ENCODE measurements at regions not wholly inside any gene's neighbourhood (a gene's known extent, or its start where the extent isn't known, plus 50 kb on each side); places are given as distances from the start of the nearest gene placed in this dataset.
"Not testable (repeated sequence)": the region's sequence is repeated elsewhere in the genome, so short reads cannot be mapped to it uniquely, and the experiment has no call there.

DNA sequence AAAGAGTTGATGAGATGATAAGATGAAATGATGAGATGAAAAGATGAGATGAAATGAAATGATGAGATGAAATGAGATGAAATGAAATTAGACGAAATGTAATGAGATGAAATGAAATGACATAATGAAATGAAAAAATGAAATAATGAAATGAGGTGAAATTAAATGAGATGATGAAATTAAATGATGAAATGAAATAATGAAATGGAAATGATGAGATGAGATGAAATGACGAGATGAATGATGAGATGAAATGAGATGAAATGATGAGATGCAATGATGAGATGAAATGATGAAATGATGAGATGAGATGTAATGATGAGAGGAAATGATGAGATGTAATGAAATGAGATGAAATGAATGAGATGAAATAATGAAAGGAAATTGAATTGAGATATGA is 339.3 kb upstream of the PLGLB1 start:
- DNase-seq, result not testable (repeated sequence)

DNA sequence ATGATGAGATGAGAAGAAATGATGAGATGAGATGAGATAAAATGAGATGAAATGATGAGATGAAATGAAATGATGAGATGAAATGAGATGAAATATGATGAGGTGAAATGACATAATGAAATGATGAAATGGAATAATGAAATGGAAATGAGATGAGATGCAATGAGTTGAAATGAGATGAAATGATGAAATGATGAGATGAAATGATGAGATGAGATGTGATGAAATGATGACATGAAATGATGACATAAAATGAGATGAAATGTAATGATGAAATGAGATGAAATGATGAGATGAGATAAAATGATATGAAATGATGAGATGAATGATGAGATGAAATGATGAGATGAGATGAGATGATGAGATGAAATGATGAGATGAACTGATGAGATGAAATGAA is 340.2 kb upstream of the PLGLB1 start:
- not testable (repeated sequence) for DNase-seq

DNA sequence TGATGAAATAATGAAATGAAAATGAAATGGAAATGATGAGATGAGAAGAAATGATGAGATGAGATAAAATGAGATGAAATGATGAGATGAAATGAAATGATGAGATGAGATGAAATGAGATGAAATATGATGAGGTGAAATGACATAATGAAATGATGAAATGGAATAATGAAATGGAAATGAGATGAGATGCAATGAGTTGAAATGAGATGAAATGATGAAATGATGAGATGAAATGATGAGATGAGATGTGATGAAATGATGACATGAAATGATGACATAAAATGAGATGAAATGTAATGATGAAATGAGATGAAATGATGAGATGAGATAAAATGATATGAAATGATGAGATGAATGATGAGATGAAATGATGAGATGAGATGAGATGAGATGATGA is 342.7 kb upstream of the PLGLB1 start:
- DNase-seq, result not testable (repeated sequence)

DNA sequence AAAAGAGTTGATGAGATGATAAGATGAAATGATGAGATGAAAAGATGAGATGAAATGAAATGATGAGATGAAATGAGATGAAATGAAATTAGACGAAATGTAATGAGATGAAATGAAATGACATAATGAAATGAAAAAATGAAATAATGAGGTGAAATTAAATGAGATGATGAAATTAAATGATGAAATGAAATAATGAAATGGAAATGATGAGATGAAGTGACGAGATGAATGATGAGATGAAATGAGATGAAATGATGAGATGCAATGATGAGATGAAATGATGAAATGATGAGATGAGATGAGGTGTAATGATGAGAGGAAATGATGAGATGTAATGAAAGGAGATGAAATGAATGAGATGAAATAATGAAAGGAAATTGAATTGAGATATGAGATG is 343.4 kb upstream of the PLGLB1 start:
- not testable (repeated sequence) for DNase-seq

DNA sequence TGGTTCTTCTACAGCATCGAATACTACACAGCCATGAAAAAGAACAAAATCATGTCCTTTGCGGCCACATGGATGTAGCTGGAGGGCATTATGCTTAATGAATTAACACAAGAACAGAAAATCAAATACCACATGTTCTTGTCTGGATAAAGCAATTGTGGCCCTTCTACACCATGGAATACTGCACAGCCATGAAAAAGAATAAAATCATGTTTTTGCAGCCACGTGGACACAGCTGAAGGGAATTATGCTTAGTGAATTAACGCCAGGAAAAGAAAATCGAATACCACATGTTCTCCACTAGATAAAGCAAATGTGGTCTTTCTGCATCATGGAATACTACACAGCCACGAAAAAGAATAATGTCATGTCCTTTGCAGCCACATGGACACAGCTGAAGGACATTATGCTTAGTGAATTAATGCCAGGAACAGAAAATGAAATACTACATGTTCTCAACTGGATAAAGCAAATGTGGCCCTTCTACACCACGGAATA is 361.8 kb upstream of the PLGLB2 start:
- DNase-seq, result not testable (repeated sequence)

DNA sequence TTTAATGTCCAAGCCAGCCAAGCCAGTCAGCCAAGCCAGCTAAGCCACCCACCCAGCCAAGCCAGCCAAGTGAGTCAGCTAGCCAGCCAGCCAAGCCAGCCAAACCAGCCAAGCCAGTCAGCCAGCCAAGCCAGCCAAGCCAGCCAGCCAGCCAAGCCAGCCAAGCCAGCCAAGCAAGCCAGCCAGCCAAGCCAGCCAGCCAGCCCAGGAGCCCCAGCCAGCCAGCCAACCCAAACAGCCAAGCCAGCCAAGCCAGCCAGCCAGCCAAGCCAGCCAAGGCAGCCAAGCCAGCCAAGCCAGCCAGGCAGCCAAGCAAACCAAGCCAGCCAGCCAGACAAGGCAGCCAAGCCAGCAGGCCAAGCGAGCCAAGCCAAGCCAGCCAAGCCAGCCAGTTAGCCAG is 352.1 kb upstream of the PLGLB2 start:
- DNase-seq, result not testable (repeated sequence)

DNA sequence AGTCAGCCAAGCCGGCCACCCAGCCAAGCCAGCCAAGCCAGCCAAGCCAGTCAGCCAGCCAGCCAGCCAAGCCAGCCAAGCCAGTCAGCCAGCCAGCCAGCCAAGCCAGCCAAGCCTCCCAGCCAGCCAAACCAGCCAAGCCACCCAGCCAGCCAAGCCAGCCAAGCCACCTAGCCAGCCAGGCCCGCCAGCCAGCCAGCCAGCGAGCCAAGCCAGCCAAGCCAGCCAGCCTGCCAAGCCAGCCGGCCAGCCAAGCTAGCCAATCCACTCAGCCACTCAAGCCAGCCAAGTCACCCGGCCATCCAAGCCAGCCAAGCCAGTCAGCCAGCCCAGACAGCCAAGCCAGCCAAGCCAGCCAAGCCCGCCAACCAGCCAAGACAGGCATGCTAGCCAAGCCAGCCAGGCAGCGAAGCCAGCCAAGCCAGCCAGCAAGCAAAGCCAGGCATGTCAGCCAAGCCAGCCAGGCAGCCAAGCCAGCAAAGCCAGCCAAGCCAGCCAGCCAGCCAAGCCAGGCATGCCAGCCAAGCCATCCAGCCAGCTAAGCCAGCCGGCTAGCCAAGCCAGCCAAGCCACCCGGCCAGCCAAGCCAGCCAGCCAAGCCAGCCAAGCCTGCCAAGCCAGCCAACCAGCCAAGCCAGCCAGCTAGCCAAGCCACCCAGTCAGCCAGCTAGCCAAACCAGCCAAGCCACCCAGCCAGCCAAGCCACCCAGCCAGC is 351.2 kb upstream of the PLGLB2 start:
- not testable (repeated sequence) for DNase-seq

DNA sequence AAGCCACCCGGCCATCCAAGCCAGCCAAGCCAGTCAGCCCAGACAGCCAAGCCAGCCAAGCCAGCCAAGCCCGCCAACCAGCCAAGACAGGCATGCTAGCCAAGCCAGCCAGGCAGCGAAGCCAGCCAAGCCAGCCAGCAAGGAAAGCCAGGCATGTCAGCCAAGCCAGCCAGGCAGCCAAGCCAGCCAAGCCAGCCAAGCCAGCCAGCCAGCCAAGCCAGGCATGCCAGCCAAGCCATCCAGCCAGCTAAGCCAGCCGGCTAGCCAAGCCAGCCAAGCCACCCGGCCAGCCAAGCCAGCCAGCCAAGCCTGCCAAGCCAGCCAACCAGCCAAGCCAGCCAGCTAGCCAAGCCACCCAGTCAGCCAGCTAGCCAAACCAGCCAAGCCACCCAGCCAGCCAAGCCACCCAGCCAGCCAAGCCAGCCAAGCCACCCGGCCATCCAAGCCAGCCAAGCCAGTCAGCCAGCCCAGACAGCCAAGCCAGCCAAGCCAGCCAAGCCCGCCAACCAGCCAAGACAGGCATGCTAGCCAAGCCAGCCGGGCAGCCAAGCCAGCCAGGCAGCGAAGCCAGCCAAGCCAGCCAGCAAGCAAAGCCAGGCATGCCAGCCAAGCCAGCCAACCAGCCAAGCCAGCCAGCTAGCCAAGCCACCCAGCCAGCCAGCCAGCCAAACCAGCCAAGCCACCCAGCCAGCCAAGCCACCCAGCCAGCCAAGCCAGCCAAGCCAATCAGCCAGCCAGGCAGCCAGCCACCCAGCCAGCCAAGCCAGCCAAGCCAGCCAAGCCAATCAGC is 350.4 kb upstream of the PLGLB2 start:
- not testable (repeated sequence) for DNase-seq

DNA sequence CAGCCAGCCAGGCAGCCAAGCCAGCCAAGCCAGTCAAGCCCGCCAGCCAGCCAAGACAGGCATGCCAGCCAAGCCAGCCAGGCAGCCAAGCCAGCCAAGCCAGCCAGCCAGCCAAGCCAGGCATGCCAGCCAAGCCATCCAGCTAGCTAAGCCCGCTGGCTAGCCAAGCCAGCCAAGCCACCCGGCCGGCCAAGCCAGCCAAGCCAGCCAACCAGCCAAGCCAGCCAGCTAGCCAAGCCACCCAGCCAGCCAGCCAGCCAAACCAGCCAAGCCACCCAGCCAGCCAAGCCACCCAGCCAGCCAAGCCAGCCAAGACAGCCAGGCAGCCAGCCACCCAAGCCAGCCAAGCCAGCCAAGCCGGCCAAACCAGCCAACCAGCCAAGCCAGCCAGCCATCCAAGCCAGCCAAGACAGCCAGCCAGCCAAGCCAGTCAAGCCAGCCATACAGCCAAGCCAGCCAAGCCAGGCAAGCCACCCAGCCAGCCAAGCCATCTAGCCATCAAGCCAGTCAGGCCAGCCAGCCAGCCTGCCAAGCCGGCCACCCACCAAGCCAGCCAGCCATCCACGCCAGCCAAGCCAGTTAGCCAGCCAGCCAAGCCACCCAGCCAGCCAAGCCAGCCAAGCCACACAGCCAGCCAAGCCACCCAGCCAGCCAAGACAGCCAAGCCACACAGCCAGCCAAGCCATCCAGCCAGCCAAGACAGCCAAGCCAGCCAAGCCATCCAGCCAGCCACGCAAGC is 349.2 kb upstream of the PLGLB2 start:
- not testable (repeated sequence) for DNase-seq

DNA sequence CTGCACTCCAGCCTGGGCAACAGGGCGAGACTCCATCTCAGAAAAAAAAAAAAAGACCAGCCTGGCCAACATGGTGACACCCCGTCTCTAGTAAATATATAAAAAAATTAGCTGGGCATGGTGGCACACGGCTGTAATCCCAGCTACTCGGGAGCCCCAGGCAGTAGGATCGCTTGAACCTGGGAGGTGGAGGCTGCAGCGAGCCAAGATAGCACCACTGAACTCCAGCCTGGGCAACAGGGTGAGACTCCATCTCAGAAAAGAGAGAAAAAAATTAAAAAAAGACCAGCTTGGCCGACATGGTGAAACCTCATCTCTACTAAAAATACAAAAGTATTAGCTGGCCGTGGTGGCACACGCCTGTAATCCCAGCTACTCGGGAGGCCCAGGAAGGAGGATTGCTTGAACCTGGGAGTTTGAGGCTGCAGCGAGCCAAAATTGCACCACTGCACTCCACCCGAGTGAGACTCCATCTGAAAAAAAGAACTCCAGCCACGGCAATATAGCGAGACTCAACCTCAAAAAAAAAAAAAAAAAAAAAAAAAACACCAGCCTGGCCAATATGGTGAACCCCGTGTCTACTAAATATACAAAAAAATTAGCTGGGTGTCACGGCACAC is 346.1 kb upstream of the PLGLB2 start:
- DNase-seq, result no peak

DNA sequence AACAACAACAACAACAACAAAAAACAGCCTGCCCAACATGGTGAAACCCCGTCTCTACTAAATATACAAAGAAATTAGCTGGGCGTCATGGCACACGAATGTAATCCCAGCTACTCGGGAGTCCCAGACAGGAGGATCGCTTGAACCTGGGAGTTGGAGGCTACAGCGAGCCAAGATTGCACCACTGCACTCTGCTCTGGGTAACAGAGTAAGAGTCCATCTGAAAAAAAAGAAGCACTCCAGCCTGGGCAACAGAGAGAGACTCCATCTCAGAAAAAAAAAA is 344.1 kb upstream of the PLGLB2 start:
- no peak for DNase-seq

DNA sequence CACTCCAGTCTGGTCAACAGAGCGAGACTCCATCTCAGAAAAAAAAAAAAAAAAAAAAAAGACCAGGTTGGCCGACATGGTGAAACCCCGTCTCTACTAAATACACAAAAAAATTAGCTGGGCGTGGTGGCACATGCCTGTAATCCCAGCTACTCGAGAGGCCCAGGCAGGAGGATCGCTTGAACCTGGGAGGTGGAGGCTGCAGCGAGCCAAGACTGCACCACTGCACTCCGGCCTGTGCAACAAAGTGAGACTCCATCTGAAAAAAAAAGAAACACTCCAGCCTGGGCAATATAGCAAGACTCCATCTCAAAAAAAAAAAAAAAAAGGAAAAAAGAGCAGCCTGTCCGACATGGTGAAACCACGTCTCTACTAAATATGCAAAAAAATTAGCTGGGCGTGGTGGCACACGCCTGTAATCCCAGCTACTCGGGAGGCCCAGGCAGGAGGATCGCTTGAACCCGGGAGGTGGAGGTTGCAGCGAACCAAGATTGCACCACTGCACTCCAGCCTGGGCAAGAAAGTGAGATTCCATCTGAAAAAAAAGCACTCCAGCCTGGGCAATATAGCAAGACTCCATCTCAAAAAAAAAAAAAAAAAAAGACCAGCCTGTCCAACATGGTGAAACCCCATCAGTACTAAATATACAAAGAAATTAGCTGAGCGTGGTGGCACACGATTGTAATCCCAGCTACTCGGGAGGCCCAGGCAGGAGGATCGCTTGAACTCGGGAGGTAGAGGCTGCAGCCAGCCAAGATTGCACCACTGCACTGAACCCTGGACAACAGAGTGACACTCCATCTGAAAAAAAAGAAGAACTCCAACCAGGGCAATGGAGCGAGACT is 343.3 kb upstream of the PLGLB2 start:
- DNase-seq, result not testable (repeated sequence)

DNA sequence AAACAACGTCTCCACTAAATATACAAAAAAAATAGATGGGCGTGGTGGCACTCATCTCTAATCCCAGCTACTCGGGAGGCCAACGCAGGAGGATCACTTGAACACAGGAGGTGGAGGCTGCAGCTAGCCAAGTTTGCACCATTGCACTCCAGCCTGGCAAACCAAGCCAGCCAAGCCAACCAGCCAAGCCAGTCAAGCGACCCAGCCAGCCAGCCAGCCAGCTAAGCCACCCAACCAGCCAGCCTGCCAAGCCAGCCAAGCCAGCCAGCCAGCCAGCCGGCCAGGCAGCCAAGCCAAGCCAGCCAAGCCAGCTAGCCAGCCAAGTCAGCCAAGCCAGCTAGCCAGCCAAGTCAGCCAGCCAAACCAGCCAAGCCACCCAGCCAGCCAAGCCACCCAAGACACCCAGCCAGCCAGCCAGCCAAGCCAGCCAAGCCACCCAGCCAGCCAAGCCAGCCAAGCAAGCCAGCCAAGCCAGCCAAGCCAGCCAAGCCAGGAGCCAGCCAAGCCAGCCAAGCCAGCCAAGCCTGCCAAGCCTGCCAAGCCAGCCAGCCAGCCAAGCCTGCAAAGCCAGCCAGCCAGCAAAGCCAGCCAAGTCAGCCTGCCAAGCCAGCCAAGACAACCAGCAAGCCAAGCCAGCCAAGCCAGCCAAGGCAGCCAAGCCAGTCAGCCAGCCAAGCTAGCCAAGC is 342.2 kb upstream of the PLGLB2 start:
- not testable (repeated sequence) for DNase-seq

DNA sequence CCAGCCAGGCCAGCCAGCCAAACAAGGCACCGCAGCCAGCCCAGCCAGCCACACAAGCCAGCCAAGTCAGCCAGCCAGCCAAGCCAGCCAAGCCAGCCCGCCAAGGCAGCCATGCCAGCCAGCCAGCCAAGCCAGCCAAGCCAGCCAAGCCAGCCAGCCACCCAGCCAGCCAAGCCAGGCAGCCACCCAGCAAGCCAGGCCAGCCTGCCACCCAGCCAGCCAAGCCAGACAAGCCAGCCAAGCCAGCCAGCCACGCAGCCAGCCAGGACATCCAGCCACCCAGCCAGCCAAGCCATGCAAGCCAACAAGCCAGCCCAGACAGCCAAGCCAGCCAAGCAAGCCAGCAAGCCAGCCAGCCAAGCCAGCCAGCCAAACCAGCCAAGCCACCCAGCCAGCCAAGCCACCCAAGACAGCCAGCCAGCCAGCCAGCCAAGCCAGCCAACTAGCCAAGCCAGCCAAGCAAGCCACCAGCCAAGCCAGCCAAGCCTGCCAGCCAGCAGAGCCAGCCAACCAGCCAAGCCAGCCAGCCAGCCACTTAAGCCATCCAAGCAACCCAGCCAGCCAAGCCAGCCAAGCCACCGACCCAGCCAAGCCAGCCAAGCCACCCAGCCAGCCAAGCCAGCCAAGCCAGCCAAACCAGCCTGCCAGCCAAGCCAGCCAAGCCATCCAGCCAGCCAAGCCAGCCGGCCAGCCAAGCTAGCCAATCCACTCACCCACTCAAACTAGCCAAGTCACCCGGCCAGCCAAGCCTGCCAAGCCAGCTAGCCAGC is 341.3 kb upstream of the PLGLB2 start:
- DNase-seq, result not testable (repeated sequence)

DNA sequence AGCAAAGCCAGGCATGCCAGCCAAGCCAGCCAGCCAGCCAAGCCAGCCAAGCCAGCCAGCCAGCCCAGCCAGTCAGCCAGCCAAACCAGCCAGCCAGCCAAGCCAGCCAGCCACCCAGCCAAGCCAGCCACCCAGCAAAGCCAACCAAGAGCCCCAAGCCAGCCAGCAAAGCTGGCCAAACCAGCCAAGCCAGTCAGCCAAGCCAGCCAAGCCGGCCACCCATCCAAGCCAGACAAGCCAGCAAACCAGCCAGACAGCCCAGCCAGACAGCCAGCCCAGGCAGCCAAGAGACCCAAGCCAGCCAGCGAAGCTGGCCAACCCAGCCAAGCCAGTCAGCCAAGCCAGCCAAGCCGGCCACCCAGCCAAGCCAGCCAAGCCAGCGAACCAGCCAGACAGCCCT is 338.3 kb upstream of the PLGLB2 start:
- not testable (repeated sequence) for DNase-seq

DNA sequence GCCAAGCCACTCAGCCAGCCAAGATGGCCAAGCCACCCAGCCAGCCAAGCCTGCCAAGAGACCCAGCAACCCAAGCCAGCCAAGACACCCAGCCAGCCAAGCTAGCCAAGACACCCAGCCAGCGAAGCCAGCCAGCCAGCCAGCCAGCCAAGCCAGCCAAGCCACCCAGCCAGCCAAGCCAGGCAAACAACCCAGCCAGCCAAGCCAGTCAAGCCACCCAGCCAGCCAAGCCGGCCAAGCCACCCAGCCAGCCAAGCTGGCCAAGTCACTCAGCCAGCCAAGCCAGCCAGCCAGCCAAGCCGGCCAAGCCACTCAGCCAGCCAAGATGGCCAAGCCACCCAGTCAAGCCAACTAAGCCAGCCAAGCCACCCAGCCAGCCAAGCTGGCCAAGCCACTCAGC is 337.5 kb upstream of the PLGLB2 start:
- not testable (repeated sequence) for DNase-seq

DNA sequence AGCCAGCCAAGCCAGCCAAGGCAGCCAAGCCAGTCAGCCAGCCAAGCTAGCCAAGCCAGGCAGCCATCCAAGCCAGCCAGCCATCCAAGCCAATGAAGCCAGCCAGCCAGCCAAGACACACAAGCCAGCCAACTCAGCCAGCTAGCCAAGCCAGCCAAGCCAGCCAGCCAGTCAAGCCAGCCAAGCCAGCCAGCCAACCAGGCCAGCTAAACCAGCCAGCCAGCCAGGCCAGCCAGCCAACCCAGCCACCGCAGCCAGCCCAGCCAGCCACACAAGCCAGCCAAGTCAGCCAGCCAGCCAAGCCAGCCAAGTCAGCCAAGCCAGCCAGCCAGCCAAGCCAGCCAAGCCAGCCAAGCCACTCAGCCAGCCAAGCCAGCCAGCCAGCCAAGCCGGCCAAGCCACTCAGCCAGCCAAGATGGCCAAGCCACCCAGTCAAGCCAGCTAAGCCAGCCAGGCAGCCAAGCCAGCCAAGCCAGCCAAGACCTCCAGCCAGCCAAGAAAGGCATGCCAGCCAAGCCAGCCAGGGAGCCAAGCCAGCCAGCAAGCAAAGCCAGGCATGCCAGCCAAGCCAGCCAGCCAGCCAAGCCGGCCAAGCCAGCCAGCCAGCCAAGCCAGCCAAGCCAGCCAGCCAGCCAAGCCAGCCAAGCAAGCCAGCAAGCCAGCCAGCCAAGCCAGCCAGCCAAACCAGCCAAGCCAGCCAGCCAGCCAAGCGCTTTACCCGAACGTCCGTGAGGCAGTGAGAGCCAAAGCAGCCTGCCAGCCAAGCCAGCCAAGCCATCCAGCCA is 335.7 kb upstream of the PLGLB2 start:
- not testable (repeated sequence) for DNase-seq

DNA sequence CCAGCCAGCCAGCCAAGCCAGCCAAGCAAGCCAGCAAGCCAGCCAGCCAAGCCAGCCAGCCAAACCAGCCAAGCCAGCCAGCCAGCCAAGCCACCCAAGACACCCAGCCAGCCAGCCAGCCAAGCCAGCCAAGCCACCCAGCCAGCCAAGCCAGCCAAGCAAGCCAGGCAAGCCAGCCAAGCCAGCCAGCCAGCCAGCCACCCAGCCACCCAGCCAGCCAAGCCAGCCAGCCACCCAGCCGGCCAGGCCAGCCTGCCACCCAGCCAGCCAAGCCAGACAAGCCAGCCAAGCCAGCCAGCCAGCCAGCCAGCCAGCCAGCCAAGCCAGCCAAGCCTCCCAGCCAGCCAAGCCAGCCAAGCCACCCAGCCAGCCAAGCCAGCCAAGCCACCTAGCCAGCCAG is 333.6 kb upstream of the PLGLB2 start:
- not testable (repeated sequence) for DNase-seq

DNA sequence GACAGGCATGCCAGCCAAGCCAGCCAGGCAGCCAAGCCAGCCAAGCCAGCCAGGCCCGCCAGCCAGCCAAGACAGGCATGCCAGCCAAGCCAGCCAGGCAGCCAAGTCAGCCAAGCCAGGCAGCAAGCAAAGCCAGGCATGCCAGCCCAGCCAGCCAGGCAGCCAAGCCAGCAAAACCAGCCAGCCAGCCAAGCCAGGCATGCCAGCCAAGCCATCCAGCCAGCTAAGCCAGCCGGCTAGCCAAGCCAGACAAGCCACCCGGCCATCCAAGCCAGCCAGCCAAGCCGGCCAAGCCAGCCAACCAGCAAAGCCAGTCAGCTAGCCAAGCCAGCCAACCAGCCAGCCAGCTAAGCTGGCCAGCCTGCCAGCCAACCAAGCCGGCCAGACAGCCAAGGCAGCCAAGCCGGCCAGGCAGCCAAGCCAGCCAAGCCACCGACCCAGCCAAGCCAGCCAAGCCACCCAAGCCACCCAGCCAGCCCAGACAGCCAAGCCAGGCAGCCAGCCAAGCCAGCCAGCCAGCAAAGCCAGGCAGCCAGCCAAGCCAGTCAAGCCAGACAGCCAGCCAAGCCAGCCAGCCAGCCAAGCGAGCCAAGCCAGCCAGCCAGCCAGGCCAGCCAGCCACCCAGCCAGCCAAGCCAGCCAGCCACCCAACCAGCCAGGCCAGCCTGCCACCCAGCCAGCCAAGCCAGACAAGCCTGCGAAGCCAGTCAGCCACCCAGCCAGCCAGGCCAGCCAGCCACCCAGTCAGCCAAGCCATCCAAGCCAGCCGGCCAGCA is 332.9 kb upstream of the PLGLB2 start:
- not testable (repeated sequence) for DNase-seq

Data from hematopoietic multipotent progenitor cell treated with erythropoietin and hydrocortisone succinate and interleukin-3 and kit ligand, for 4 days (in vitro differentiated cells).